HepG2 (cell line): ENCODE measurements at regions not wholly inside any gene's neighbourhood (a gene's known extent, or its start where the extent isn't known, plus 50 kb on each side); places are given as distances from the start of the nearest gene placed in this dataset.

Experiments
- ATAD3A ChIP-seq: sonication (generic); formaldehyde crosslinking; IDR thresholded peaks from 2 replicates; pipeline ENCODE4 v1.4.0; 2020; ENCODE audit warnings: missing genetic modification reagents
- CAMTA2 ChIP-seq: sonication (generic); formaldehyde crosslinking; IDR thresholded peaks from 2 replicates; pipeline ENCODE4 v1.4.0; 2020; ENCODE audit warnings: mild to moderate bottlenecking, missing genetic modification reagents, borderline replicate concordance
- CEBPB ChIP-seq: IDR thresholded peaks from 2 replicates; pipeline ENCODE4 v1.6.1; 2011; ENCODE audit warnings: low read depth, low read length, improper control_type of control experiment, borderline replicate concordance
- ELF1 ChIP-seq: sonication (generic); formaldehyde crosslinking; IDR thresholded peaks from 2 replicates; pipeline ENCODE4 v1.4.0; 2020; ENCODE audit warnings: missing genetic modification reagents
- FOXA3 ChIP-seq: IDR thresholded peaks from 2 replicates; pipeline ENCODE4 v1.6.1; 2016; ENCODE audit warnings: missing genetic modification reagents, missing compliant biosample characterization
- HNRNPH1 ChIP-seq: fragments of 200-400 bp; formaldehyde crosslinking; optimal IDR thresholded peaks from 2 replicates; pipeline ENCODE3; 2017; ENCODE audit warnings: mild to moderate bottlenecking, low read depth, low read length
- KMT2A ChIP-seq: sonication (generic); formaldehyde crosslinking; IDR thresholded peaks from 2 replicates; pipeline ENCODE4 v1.4.0; 2020; ENCODE audit warnings: missing genetic modification reagents
- MTA1 ChIP-seq: sonication (generic); formaldehyde crosslinking; IDR thresholded peaks from 2 replicates; pipeline ENCODE4 v1.4.0; 2020; ENCODE audit warnings: missing genetic modification reagents, mild to moderate bottlenecking, borderline replicate concordance
- NAIF1 ChIP-seq: sonication (generic); formaldehyde crosslinking; IDR thresholded peaks from 2 replicates; pipeline ENCODE4 v1.5.0; 2020; ENCODE audit warnings: mild to moderate bottlenecking, missing genetic modification reagents, borderline replicate concordance
- POLR2G ChIP-seq: fragments of 200-400 bp; formaldehyde crosslinking; IDR thresholded peaks from 2 replicates; pipeline ENCODE4 v1.6.1; 2018; ENCODE audit warnings: mild to moderate bottlenecking, low read depth, low read length, moderate library complexity
- RFXAP ChIP-seq: sonication (generic); formaldehyde crosslinking; IDR thresholded peaks from 2 replicates; pipeline ENCODE4 v1.4.0; 2020; ENCODE audit warnings: missing genetic modification reagents, borderline replicate concordance
- SYNCRIP ChIP-seq: fragments of 200-400 bp; formaldehyde crosslinking; IDR thresholded peaks from 2 replicates; pipeline ENCODE4 v1.6.1; 2018; ENCODE audit warnings: mild to moderate bottlenecking, low read depth, low read length; ENCODE audit not compliant: insufficient read depth
- ZNF205 ChIP-seq: IDR thresholded peaks from 2 replicates; pipeline ENCODE4 v1.6.1; 2018; ENCODE audit warnings: missing biosample characterization, missing genetic modification reagents
- ZNF235 ChIP-seq: sonication (generic); formaldehyde crosslinking; IDR thresholded peaks from 2 replicates; pipeline ENCODE4 v1.8.1; 2023; ENCODE audit warnings: mild to moderate bottlenecking, missing genetic modification reagents, borderline replicate concordance
- ZNF263 ChIP-seq: sonication (generic); formaldehyde crosslinking; IDR thresholded peaks from 2 replicates; pipeline ENCODE4 v1.4.0; 2020; ENCODE audit warnings: missing genetic modification reagents
- ZNF343 ChIP-seq: sonication (generic); formaldehyde crosslinking; IDR thresholded peaks from 2 replicates; pipeline ENCODE4 v1.4.0; 2020; ENCODE audit warnings: mild to moderate bottlenecking, missing genetic modification reagents
- ZSCAN22 ChIP-seq: sonication (generic); formaldehyde crosslinking; IDR thresholded peaks from 2 replicates; pipeline ENCODE4 v1.4.0; 2020; ENCODE audit warnings: mild to moderate bottlenecking, missing genetic modification reagents
- TF ChIP-seq, protein P1 (sequence below): sonication (generic); formaldehyde crosslinking; IDR thresholded peaks from one replicate; pipeline ENCODE4 v1.5.1; 2020; ENCODE audit warnings: mild to moderate bottlenecking, missing genetic modification reagents; ENCODE audit errors: not compliant biosample characterization
- TF ChIP-seq, protein P2 (sequence below): sonication (generic); formaldehyde crosslinking; IDR thresholded peaks from 2 replicates; pipeline ENCODE4 v1.8.0; 2022; ENCODE audit warnings: mild to moderate bottlenecking, missing genetic modification reagents
- TF ChIP-seq, protein P3 (sequence below): IDR thresholded peaks from 2 replicates; pipeline ENCODE4 v1.6.1; 2016

- TF ChIP-seq, protein P1, sequence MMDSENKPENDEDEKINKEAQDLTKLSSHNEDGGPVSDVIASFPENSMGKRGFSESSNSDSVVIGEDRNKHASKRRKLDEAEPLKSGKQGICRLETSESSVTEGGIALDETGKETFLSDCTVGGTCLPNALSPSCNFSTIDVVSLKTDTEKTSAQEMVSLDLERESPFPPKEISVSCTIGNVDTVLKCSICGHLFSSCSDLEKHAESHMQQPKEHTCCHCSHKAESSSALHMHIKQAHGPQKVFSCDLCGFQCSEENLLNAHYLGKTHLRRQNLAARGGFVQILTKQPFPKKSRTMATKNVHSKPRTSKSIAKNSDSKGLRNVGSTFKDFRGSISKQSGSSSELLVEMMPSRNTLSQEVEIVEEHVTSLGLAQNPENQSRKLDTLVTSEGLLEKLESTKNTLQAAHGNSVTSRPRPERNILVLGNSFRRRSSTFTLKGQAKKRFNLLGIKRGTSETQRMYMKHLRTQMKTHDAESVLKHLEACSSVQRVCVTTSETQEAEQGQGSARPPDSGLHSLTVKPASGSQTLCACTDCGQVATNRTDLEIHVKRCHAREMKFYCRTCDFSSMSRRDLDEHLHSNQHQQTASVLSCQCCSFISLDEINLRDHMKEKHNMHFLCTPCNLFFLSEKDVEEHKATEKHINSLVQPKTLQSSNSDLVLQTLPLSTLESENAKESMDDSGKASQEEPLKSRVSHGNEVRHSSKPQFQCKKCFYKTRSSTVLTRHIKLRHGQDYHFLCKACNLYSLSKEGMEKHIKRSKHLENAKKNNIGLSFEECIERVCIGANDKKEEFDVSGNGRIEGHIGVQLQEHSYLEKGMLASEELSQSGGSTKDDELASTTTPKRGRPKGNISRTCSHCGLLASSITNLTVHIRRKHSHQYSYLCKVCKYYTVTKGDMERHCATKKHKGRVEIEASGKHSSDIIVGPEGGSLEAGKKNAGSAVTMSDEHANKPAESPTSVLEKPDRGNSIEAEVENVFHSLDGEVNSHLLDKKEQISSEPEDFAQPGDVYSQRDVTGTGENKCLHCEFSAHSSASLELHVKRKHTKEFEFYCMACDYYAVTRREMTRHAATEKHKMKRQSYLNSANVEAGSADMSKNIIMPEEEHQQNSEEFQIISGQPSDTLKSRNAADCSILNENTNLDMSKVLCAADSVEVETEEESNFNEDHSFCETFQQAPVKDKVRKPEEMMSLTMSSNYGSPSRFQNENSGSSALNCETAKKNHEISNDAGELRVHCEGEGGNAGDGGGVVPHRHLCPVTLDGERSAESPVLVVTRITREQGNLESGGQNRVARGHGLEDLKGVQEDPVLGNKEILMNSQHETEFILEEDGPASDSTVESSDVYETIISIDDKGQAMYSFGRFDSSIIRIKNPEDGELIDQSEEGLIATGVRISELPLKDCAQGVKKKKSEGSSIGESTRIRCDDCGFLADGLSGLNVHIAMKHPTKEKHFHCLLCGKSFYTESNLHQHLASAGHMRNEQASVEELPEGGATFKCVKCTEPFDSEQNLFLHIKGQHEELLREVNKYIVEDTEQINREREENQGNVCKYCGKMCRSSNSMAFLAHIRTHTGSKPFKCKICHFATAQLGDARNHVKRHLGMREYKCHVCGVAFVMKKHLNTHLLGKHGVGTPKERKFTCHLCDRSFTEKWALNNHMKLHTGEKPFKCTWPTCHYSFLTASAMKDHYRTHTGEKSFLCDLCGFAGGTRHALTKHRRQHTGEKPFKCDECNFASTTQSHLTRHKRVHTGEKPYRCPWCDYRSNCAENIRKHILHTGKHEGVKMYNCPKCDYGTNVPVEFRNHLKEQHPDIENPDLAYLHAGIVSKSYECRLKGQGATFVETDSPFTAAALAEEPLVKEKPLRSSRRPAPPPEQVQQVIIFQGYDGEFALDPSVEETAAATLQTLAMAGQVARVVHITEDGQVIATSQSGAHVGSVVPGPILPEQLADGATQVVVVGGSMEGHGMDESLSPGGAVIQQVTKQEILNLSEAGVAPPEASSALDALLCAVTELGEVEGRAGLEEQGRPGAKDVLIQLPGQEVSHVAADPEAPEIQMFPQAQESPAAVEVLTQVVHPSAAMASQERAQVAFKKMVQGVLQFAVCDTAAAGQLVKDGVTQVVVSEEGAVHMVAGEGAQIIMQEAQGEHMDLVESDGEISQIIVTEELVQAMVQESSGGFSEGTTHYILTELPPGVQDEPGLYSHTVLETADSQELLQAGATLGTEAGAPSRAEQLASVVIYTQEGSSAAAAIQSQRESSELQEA (CRISPR knock-in tag): no peak
- TF ChIP-seq ZNF263 (no peak), KMT2A (no peak), CEBPB (peak; percentile 49; the same call in 1 of the 2 replicates), POLR2G (no peak), NAIF1 (CRISPR knock-in tag) (no peak), ZNF343 (no peak; the same call in 1 of the 2 replicates), ZNF235 (CRISPR knock-in tag) (no peak), ZSCAN22 (peak; percentile 85; the same call in 1 of the 2 replicates), MTA1 (CRISPR knock-in tag) (peak; percentile 89), ELF1 (CRISPR knock-in tag) (0 out of 2 replicates have a peak, but pooled peaks have one; percentile 45), ATAD3A (CRISPR knock-in tag) (no peak), SYNCRIP (no peak), HNRNPH1 (no peak), RFXAP (no peak), ZNF205 (CRISPR knock-in tag) (0 out of 2 replicates have a peak, but pooled peaks have one; percentile 43), FOXA3 (peak; percentile 97), CAMTA2 (CRISPR knock-in tag) (no peak)
- TF ChIP-seq, protein P2, sequence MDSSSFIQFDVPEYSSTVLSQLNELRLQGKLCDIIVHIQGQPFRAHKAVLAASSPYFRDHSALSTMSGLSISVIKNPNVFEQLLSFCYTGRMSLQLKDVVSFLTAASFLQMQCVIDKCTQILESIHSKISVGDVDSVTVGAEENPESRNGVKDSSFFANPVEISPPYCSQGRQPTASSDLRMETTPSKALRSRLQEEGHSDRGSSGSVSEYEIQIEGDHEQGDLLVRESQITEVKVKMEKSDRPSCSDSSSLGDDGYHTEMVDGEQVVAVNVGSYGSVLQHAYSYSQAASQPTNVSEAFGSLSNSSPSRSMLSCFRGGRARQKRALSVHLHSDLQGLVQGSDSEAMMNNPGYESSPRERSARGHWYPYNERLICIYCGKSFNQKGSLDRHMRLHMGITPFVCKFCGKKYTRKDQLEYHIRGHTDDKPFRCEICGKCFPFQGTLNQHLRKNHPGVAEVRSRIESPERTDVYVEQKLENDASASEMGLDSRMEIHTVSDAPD: peak; percentile 97
- TF ChIP-seq, protein P3, sequence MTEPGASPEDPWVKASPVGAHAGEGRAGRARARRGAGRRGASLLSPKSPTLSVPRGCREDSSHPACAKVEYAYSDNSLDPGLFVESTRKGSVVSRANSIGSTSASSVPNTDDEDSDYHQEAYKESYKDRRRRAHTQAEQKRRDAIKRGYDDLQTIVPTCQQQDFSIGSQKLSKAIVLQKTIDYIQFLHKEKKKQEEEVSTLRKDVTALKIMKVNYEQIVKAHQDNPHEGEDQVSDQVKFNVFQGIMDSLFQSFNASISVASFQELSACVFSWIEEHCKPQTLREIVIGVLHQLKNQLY (CRISPR knock-in tag): peak; percentile 75
These were observed 82.4 kb upstream of the FGGY start (continued) for GRCh38 chr1:59214248-59215208.
